Left forelimb (tissue), 1 donor: ENCODE measurements at regions not wholly inside any gene's neighbourhood (a gene's known extent, or its start where the extent isn't known, plus 50 kb on each side); places are given as distances from the start of the nearest gene placed in this dataset.
"Not testable (repeated sequence)": the region's sequence is repeated elsewhere in the genome, so short reads cannot be mapped to it uniquely, and the experiment has no call there.

Source experiments
- DNase-seq: peaks from one replicate; pipeline ENCODE4 v3.0.0-alpha.2; 2018; ENCODE audit warnings: low spot score

- DNase-seq: not testable (repeated sequence)
Observed at GRCh38 chr21:6483645-6484044, 4037.7 kb upstream of the TPTE start.

GRCh38 chr21:6486821-6487220, 4034.6 kb upstream of the TPTE start:
- not testable (repeated sequence) for DNase-seq

GRCh38 chr21:6492691-6493090, 4028.7 kb upstream of the TPTE start:
- not testable (repeated sequence) for DNase-seq

- not testable (repeated sequence) for DNase-seq
Observed at GRCh38 chr21:6493957-6494356, 4027.4 kb upstream of the TPTE start.

- not testable (repeated sequence) for DNase-seq
Observed at GRCh38 chr21:6496356-6496755, 4025.0 kb upstream of the TPTE start.

- peak; percentile 38 for DNase-seq
Observed at GRCh38 chr21:6498716-6499115, 4022.7 kb upstream of the TPTE start.

- not testable (repeated sequence) for DNase-seq
Observed at GRCh38 chr21:6499128-6499826, 4022.1 kb upstream of the TPTE start.

- not testable (repeated sequence) for DNase-seq
Observed at GRCh38 chr21:6499866-6500265, 4021.5 kb upstream of the TPTE start.

GRCh38 chr21:6500681-6501080, 4020.7 kb upstream of the TPTE start:
- DNase-seq: not testable (repeated sequence)

GRCh38 chr21:6506167-6506894, 4015.1 kb upstream of the TPTE start:
- DNase-seq: not testable (repeated sequence)

- DNase-seq: not testable (repeated sequence)
Observed at GRCh38 chr21:6507632-6508031, 4013.8 kb upstream of the TPTE start.

GRCh38 chr21:6521777-6522176, 3999.6 kb upstream of the TPTE start:
- DNase-seq: not testable (repeated sequence)

GRCh38 chr21:6526213-6526612, 3995.2 kb upstream of the TPTE start:
- DNase-seq: not testable (repeated sequence)

- not testable (repeated sequence) for DNase-seq
Observed at GRCh38 chr21:6530655-6531054, 3990.7 kb upstream of the TPTE start.

GRCh38 chr21:6533261-6533660, 3988.1 kb upstream of the TPTE start:
- not testable (repeated sequence) for DNase-seq

- not testable (repeated sequence) for DNase-seq
Observed at GRCh38 chr21:6538320-6538719, 3983.1 kb upstream of the TPTE start.

GRCh38 chr21:6539688-6540087, 3981.7 kb upstream of the TPTE start:
- DNase-seq: not testable (repeated sequence)

GRCh38 chr21:6541036-6541435, 3980.3 kb upstream of the TPTE start:
- not testable (repeated sequence) for DNase-seq

GRCh38 chr21:6545288-6545687, 3976.1 kb upstream of the TPTE start:
- DNase-seq: not testable (repeated sequence)

- not testable (repeated sequence) for DNase-seq
Observed at GRCh38 chr21:6551045-6551444, 3970.3 kb upstream of the TPTE start.

- DNase-seq: not testable (repeated sequence)
Observed at GRCh38 chr21:6553505-6554376, 3967.6 kb upstream of the TPTE start.

- not testable (repeated sequence) for DNase-seq
Observed at GRCh38 chr21:6554377-6554864, 3967.0 kb upstream of the TPTE start.
